ENCODE measurements at regions not wholly inside any gene's neighbourhood (a gene's known extent, or its start where the extent isn't known, plus 50 kb on each side); places are given as distances from the start of the nearest gene placed in this dataset.

- DNase-seq: no peak
- Histone ChIP-seq H3K36me3 (no peaks in the 10 kb centered on the region), H3K9me3 (no peaks in the 10 kb centered on the region), H3K4me1 (peaks cover 22% of the 10 kb centered on the region), H3K27me3 (no peaks in the 10 kb centered on the region), H3K4me3 (ENCODE audit: low read depth, low read length) (peak overlapping the region; percentile 84)
- TF ChIP-seq CTCF (IDR thresholded peaks at IDR 0.05; ENCODE audit: low read depth, low read length): no peak
Observed at GRCh38 chr22:46063846-46064227, 86.5 kb upstream of the PPARA start.

- H3K27me3 ChIP-seq: no peaks in the 10 kb centered on the region
Observed at GRCh38 chr22:46064228-46064965, 85.9 kb upstream of the PPARA start.

GRCh38 chr22:46064966-46065666, 85.2 kb upstream of the PPARA start:
- no peak for TF ChIP-seq CTCF (IDR thresholded peaks at IDR 0.05; ENCODE audit: low read depth, low read length)
- Histone ChIP-seq H3K4me1 (peaks cover 17% of the 10 kb centered on the region), H3K9me3 (no peaks in the 10 kb centered on the region), H3K4me3 (ENCODE audit: low read depth, low read length) (peak overlapping the region; percentile 84), H3K36me3 (peaks cover 2% of the 10 kb centered on the region; the same call in 1 of the 2 replicates), H3K27me3 (no peaks in the 10 kb centered on the region)
- DNase-seq: no peak

More at GRCh38 chr22:46064228-46064965, 85.9 kb upstream of the PPARA start:
- peak; percentile 61 for DNase-seq
- no peaks in the 10 kb centered on the region for H3K9me3 ChIP-seq
- no peaks in the 10 kb centered on the region for H3K36me3 ChIP-seq
- peaks cover 18% of the 10 kb centered on the region for H3K4me1 ChIP-seq
- TF ChIP-seq CTCF (IDR thresholded peaks at IDR 0.05; ENCODE audit: low read depth, low read length): no peak
- H3K4me3 ChIP-seq (ENCODE audit: low read depth, low read length): peak overlapping the region; percentile 84

GRCh38 chr22:46065691-46066454, 84.5 kb upstream of the PPARA start:
- no peak for TF ChIP-seq CTCF (IDR thresholded peaks at IDR 0.05; ENCODE audit: low read depth, low read length)
- H3K36me3 ChIP-seq: peaks cover 8% of the 10 kb centered on the region; the same call in 1 of the 2 replicates
- peak overlapping the region; percentile 84 for H3K4me3 ChIP-seq (ENCODE audit: low read depth, low read length)
- peaks cover 17% of the 10 kb centered on the region for H3K4me1 ChIP-seq
- no peaks in the 10 kb centered on the region for H3K9me3 ChIP-seq
- H3K27me3 ChIP-seq: no peaks in the 10 kb centered on the region
- DNase-seq: no peak

GRCh38 chr22:46066691-46067090, 83.6 kb upstream of the PPARA start:
- TF ChIP-seq CTCF (IDR thresholded peaks at IDR 0.05; ENCODE audit: low read depth, low read length): no peak
- DNase-seq: no peak
- no peaks in the 10 kb centered on the region for H3K9me3 ChIP-seq
- peaks cover 17% of the 10 kb centered on the region for H3K4me1 ChIP-seq
- peaks cover 8% of the 10 kb centered on the region; the same call in 1 of the 2 replicates for H3K36me3 ChIP-seq
- peak overlapping the region; percentile 84 for H3K4me3 ChIP-seq (ENCODE audit: low read depth, low read length)
- H3K27me3 ChIP-seq: no peaks in the 10 kb centered on the region

Measured in BE2C (cell line).